ENCODE measurements at regions not wholly inside any gene's neighbourhood (a gene's known extent, or its start where the extent isn't known, plus 50 kb on each side); places are given as distances from the start of the nearest gene placed in this dataset.

DNA sequence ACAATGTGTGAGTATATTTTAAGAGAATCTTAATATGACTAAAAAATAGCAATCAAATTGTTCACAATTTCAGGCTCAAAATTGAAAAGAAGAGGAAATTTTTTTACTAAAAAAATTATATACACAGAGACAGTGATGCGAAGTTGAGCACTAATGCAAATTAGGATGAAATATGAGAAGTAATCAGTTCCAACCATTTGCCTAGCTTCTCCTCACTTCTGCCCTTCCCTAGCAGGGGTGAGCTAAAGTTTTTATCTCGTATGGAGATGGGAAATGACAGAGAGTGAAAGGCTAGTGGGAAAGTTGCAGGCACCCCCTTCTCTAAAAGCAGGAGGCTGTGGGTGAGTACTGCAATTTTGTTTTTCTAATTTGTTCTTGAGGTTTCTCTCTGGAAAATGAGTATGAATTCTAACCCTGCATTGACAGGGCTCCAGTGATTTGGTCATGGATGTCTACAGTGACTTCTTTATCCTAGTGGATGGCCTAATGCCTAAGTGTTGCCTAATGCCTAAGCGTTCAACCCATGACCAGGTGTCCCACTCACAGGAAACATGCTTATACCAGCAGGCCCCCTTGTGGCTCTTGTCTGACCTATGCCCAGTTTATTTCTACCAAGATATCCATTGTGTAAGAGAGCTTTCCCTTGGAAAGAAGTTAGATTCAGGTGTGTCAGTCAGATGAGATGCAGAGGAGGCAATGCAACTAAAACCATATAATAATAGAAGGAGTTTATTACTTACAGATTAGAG lies 78.0 kb upstream of the HNMT start:
- no peak for TF ChIP-seq EZH2 (IDR thresholded peaks at IDR 0.05; ENCODE audit: insufficient read depth, low read length)
- TF ChIP-seq CTCF (IDR thresholded peaks at IDR 0.05; ENCODE audit: insufficient read depth, low read depth, low read length): no peak
